Retinal pigment epithelial cell (primary cell): ENCODE measurements at regions not wholly inside any gene's neighbourhood (a gene's known extent, or its start where the extent isn't known, plus 50 kb on each side); places are given as distances from the start of the nearest gene placed in this dataset.

Experiments used
- DNase-seq: peaks from one replicate; pipeline ENCODE4 v3.0.0-alpha.2; 2010; ENCODE audit warnings: low read depth
- H3K4me3 ChIP-seq: 2 replicates; pipeline ENCODE4 v1.5.1; 2011; ENCODE audit warnings: mild to moderate bottlenecking, low read length, control low read depth, moderate library complexity
- CTCF ChIP-seq: conservative IDR thresholded peaks from 2 replicates; pipeline ENCODE4 v1.5.1; 2011; ENCODE audit warnings: low read depth, low read length, control low read depth, inconsistent platforms

GRCh38 chr12:115233891-115234543, 550.0 kb upstream of the TBX3 start:
- no peak for TF ChIP-seq CTCF
- no peak overlapping the region for H3K4me3 ChIP-seq
- DNase-seq = no peak

- TF ChIP-seq CTCF = no peak
- no peak overlapping the region for H3K4me3 ChIP-seq
- DNase-seq = no peak
Measured at GRCh38 chr12:115232455-115233156, 548.6 kb upstream of the TBX3 start.

GRCh38 chr12:115230606-115231005, 546.6 kb upstream of the TBX3 start:
- no peak for DNase-seq
- no peak overlapping the region for H3K4me3 ChIP-seq
- TF ChIP-seq CTCF = no peak

- H3K4me3 ChIP-seq = no peak overlapping the region
- no peak for DNase-seq
- no peak for TF ChIP-seq CTCF
Measured at GRCh38 chr12:115229517-115229916, 545.5 kb upstream of the TBX3 start.

GRCh38 chr12:115228434-115228833, 544.5 kb upstream of the TBX3 start:
- H3K4me3 ChIP-seq = no peak overlapping the region
- DNase-seq = no peak
- TF ChIP-seq CTCF = no peak

- no peak overlapping the region for H3K4me3 ChIP-seq
- no peak for TF ChIP-seq CTCF
- no peak for DNase-seq
Measured at GRCh38 chr12:115227137-115227615, 543.2 kb upstream of the TBX3 start.

GRCh38 chr12:115225845-115226244, 541.9 kb upstream of the TBX3 start:
- no peak for TF ChIP-seq CTCF
- no peak for DNase-seq

More at GRCh38 chr12:115225845-115226244, 541.9 kb upstream of the TBX3 start:
- no peak overlapping the region for H3K4me3 ChIP-seq
